Heart left ventricle (tissue), 16 donors: ENCODE measurements at regions not wholly inside any gene's neighbourhood (a gene's known extent, or its start where the extent isn't known, plus 50 kb on each side); places are given as distances from the start of the nearest gene placed in this dataset.
"Not testable (repeated sequence)": the region's sequence is repeated elsewhere in the genome, so short reads cannot be mapped to it uniquely, and the experiment has no call there.

Experiments
- ATAC-seq, 4 donors: fragments of 200-7000 bp; cut with Tn5 transposase; one replicate each; pipeline ENCODE4 v1.9.1; 2020 to 2022; ENCODE audit warnings: moderate library complexity in 4 of 4, mild to moderate bottlenecking in 3 of 4, moderate number of reproducible peaks in 1 of 4
- DNase-seq, 5 donors: peaks; one replicate each; pipeline ENCODE4 v3.0.0-alpha.2; 2020
- H3K27ac ChIP-seq, 12 donors: fragments of 200-600 bp; sonication (generic) in 4 of 12; one replicate each; pipeline versions ENCODE4 v1.5.0 to v1.8.0; 2016 to 2022; ENCODE audit warnings: mild to moderate bottlenecking in 2 of 12
- H3K27me3 ChIP-seq, 9 donors: fragments of 200-600 bp; sonication (generic) in 2 of 9; one replicate each; pipeline versions ENCODE4 v1.5.1 to v1.8.0; 2016 to 2022; ENCODE audit warnings: mild to moderate bottlenecking in 3 of 9
- H3K36me3 ChIP-seq, 9 donors: fragments of 200-600 bp; sonication (generic) in 2 of 9; one replicate each; pipeline versions ENCODE4 v1.5.0 to v1.8.0; 2018 to 2022; ENCODE audit warnings: mild to moderate bottlenecking in 2 of 9
- H3K4me1 ChIP-seq, 12 donors: fragments of 200-600 bp; sonication (generic) in 4 of 12; one replicate each; pipeline versions ENCODE4 v1.5.0 to v1.8.0; 2016 to 2022; ENCODE audit warnings: mild to moderate bottlenecking in 3 of 12
- H3K4me3 ChIP-seq, 12 donors: fragments of 200-600 bp; sonication (generic) in 4 of 12; one replicate each; pipeline versions ENCODE4 v1.5.0 to v1.8.0; 2017 to 2022; ENCODE audit warnings: mild to moderate bottlenecking in 9 of 12, moderate library complexity in 4 of 12
- H3K9me3 ChIP-seq, 12 donors: fragments of 200-600 bp; sonication (generic) in 4 of 12; one replicate each; pipeline versions ENCODE4 v1.5.0 to v1.8.0; 2016 to 2022; ENCODE audit warnings: mild to moderate bottlenecking in 1 of 12
- POLR2A ChIP-seq, 2 donors: fragments of 450-650 bp; IDR thresholded peaks; one replicate each; pipeline ENCODE4 v1.6.1; 2017; ENCODE audit warnings: antibody characterized with exemption in 2 of 2, mild to moderate bottlenecking in 2 of 2, moderate library complexity in 2 of 2
- WGBS, 4 donors: extraction: QIAGEN DNeasy Blood & Tissue Kit in 2 of 4; methylation state at CpG; one replicate each; pipeline versions ENCODE4 v1.1.5 to v1.1.7; 2013 to 2018; 5-methylcytosine and 5-hydroxymethylcytosine counted together
- intact Hi-C, 10 donors: fragments of 100-400 bp; cut with DNase I; formaldehyde crosslinking; loops; one replicate each; pipeline versions ENCODE4 v1.11.1 to v1.14.2; 2022
- TF ChIP-seq, protein P1 (sequence below), 12 donors: fragments of 200-600 bp; sonication (generic) in 4 of 12; IDR thresholded peaks; one replicate each; pipeline versions ENCODE4 v1.5.0 to v1.8.0; 2018 to 2022; ENCODE audit warnings: antibody characterized with exemption in 12 of 12, mild to moderate bottlenecking in 5 of 12
- donor health status: ischemic (EF 13 %, LVEDD 7.1; RV severe dilation, severe dysfunction).
- donor health status: healthy with polysubstance abuse.
- donor health status: DM: no; HTN: yes; CAD: no.
- donor health status: DM: no; HTN: no; CAD: no.
- donor health status: ischemic (EF 25% LVEDD 6.9; RV normal size, moderate dysfunction).
- donor health status: ischemic (EF 25% LVEDD 5.7; RV mildly dilated, moderate dysfunction).
- donor health status: healthy.
- donor health status: DM: yes; HTN: yes; CAD: no.
- donor health status: ischemic (EF 35%, LVEDD 5.7; RV mildly dilated, moderate dysfunction).
- donor health status: nonischemic (EF 11% LVEDD 7.7; RV severe dilation, severe dysfunction).
- donor health status: DM: yes; HTN: yes; CAD: no.
- donor health status: PGD.
- donor health status: ischemic (EF 29% LVEDD 5.4; RV normal size, mild dysfunction).
- donor health status: nonischemic (EF 23%, LVEDD 6.1; RV moderate dilation, normal function).

DNA sequence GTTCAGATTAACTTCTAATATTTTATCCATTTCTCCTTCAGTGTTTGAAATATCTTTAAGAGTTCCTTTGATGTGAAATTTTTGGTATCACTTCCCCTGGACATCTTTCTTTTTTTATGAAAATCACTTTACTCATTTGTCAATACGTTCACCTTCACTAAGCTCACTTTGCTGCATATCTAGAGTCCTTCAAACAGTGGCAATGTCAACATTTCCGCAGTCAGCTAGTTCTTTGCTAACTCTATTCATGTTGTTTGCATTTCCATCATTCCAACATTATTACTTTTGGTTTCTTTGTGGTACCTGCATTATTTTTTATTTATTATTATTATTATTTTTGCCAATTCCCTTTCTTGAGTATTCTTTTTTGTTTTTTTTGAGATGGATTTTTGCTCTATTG, 203.0 kb downstream of the GPAT3 start:
- H3K27ac ChIP-seq, result no peak overlapping the region

GRCh38 chr4:83734576-83734975, 198.7 kb downstream of the GPAT3 start:
- no peak for ATAC-seq
- 79 to 87% (median 80%) methylated on average over 3 of the region's 3 CpGs for whole genome bisulfite sequencing, 4 donors
- Histone ChIP-seq H3K4me3 (no peak overlapping the region), H3K27ac (no peak overlapping the region), H3K36me3 (no peaks in the 10 kb centered on the region), H3K4me1 (no peaks in the 10 kb centered on the region), H3K9me3 (peaks cover 0 to 15% (median 0%) of the 10 kb centered on the region in 12 donors), H3K27me3 (no peaks in the 10 kb centered on the region)
- no peak for TF ChIP-seq POLR2A (IDR thresholded peaks at IDR 0.05)
- TF ChIP-seq, protein P1, sequence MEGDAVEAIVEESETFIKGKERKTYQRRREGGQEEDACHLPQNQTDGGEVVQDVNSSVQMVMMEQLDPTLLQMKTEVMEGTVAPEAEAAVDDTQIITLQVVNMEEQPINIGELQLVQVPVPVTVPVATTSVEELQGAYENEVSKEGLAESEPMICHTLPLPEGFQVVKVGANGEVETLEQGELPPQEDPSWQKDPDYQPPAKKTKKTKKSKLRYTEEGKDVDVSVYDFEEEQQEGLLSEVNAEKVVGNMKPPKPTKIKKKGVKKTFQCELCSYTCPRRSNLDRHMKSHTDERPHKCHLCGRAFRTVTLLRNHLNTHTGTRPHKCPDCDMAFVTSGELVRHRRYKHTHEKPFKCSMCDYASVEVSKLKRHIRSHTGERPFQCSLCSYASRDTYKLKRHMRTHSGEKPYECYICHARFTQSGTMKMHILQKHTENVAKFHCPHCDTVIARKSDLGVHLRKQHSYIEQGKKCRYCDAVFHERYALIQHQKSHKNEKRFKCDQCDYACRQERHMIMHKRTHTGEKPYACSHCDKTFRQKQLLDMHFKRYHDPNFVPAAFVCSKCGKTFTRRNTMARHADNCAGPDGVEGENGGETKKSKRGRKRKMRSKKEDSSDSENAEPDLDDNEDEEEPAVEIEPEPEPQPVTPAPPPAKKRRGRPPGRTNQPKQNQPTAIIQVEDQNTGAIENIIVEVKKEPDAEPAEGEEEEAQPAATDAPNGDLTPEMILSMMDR (IDR thresholded peaks at IDR 0.05), result no peak
- no peak for DNase-seq
- intact Hi-C loops, result no loop called here

More for the DNA sequence above, 203.0 kb downstream of the GPAT3 start:
- no peaks in the 10 kb centered on the region for H3K27me3 ChIP-seq
- intact Hi-C loops, result no loop called here
- no peak for DNase-seq
- TF ChIP-seq, protein P1 (IDR thresholded peaks at IDR 0.05), result no peak
- TF ChIP-seq POLR2A (IDR thresholded peaks at IDR 0.05), result no peak
- no peak for ATAC-seq
- no peaks in the 10 kb centered on the region for H3K4me1 ChIP-seq
- 77 to 82% (median 78%) methylated on average over 2 of the region's 2 CpGs for WGBS, 4 donors
- H3K4me3 ChIP-seq, result no peak overlapping the region
- H3K36me3 ChIP-seq, result no peaks in the 10 kb centered on the region
- no peaks in the 10 kb centered on the region for H3K9me3 ChIP-seq

DNA sequence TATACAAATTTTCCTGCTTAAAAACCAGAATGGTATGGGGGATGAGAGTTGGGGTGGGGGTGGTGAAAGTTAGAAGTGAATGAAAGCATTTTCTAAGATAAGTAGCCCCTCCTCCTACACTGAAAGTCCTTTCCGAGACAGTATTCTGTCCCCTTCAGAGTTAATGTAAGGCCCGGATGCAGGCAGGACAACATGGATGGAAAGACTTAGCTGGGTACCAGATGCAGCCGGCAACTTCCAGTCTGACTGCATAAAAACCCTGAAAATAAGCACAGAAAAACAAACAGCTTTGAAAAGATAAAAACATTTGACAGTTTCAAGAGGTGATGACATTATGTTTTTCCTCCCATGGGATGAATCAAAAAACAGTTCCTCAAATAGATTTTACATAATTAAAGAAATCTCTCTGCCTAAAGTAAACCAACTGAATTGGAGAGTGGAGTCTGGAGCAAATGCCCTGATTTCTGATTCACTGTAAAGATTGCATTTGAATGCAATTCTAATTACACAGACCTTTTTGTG, 196.3 kb downstream of the GPAT3 start:
- ATAC-seq (no peak), DNase-seq (no peak)
- Histone ChIP-seq H3K9me3 (peaks cover 0 to 18% (median 0%) of the 10 kb centered on the region in 12 donors), H3K4me1 (no peaks in the 10 kb centered on the region), H3K27ac (no peak overlapping the region), H3K36me3 (no peaks in the 10 kb centered on the region), H3K27me3 (no peaks in the 10 kb centered on the region), H3K4me3 (no peak overlapping the region)
- no peak for TF ChIP-seq POLR2A (IDR thresholded peaks at IDR 0.05)
- TF ChIP-seq, protein P1 (IDR thresholded peaks at IDR 0.05), result no peak
- intact Hi-C loops, result no loop called here
- 16 to 37% (median 25%) methylated on average over 3 of the region's 3 CpGs for WGBS, 4 donors

- Histone ChIP-seq H3K9me3 (peaks cover 0 to 18% (median 0%) of the 10 kb centered on the region in 12 donors), H3K27ac (no peak overlapping the region), H3K4me3 (no peak overlapping the region), H3K27me3 (no peaks in the 10 kb centered on the region), H3K4me1 (no peaks in the 10 kb centered on the region), H3K36me3 (no peaks in the 10 kb centered on the region)
- ATAC-seq (no peak), DNase-seq (no peak)
- no peak for TF ChIP-seq POLR2A (IDR thresholded peaks at IDR 0.05)
- TF ChIP-seq, protein P1 (IDR thresholded peaks at IDR 0.05), result no peak
- 87 to 94% (median 88%) methylated on average over 3 of the region's 3 CpGs for WGBS, 4 donors
- intact Hi-C loops, result no loop called here
These were observed 195.7 kb downstream of the GPAT3 start for GRCh38 chr4:83731609-83732008.

DNA sequence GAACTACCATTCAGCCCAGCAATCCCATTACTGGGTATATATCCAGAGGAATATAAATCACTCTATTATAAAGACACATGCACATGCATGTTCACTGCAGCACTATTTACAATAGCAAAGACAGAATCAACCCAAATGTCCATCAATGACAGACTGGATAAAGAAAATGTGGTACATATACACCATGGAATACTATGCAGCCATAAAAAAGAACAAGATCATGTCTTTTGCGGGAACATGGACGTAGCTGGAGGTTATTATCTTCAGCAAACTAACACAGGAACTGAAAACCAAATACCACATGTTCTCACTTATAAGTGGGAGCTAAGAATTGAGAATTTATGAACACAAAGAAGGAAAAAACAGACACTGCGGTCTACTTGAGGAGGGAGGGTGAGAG, 195.1 kb downstream of the GPAT3 start:
- DNase-seq, intact Hi-C loops: not testable (repeated sequence)
- WGBS, 4 donors, result 88 to 94% (median 91%) methylated on average over 3 of the region's 3 CpGs

More for the DNA sequence above, 195.1 kb downstream of the GPAT3 start:
- ATAC-seq, H3K4me1 ChIP-seq, H3K36me3 ChIP-seq, H3K27ac ChIP-seq, H3K27me3 ChIP-seq, H3K4me3 ChIP-seq: not testable (repeated sequence)
- H3K9me3 ChIP-seq, result peaks cover 0 to 18% (median 0%) of the 10 kb centered on the region in 12 donors
